AG09309 (cell line): ENCODE measurements at regions not wholly inside any gene's neighbourhood (a gene's known extent, or its start where the extent isn't known, plus 50 kb on each side); places are given as distances from the start of the nearest gene placed in this dataset.

Experiments
- DNase-seq: peaks from one replicate; pipeline ENCODE4 v3.0.0-alpha.2; 2010; ENCODE audit warnings: low read depth
- H3K4me3 ChIP-seq: 2 replicates; pipeline ENCODE4 v1.5.1; 2011; ENCODE audit warnings: mild to moderate bottlenecking, low read depth, low read length, moderate library complexity; ENCODE audit not compliant: control insufficient read depth
- TF ChIP-seq, protein P1 (sequence below): IDR thresholded peaks from 2 replicates; pipeline ENCODE4 v1.5.1; 2011; ENCODE audit warnings: mild to moderate bottlenecking, low read depth, low read length, inconsistent platforms; ENCODE audit not compliant: insufficient read depth, control insufficient read depth; ENCODE audit errors: missing control alignments

DNA sequence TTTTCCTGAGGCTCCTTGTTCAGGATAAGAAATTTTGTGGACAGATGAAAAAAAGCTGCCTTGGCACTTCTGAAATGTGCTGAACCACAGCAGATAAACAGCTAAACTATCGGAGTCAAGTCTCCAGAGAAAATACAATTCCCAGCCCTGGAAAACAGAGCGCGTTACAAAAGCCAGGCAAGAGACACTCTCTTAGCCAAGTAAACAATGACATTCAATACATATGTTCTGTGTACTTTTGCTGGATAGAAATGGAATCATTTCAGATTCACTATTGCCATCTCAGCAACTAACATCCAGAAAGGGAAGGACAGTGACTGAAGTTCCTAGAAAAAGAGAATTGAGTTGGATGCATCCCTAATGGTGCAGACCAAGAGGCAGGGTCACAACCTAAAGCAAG is 196.8 kb upstream of the NRSN1 start:
- no peak for DNase-seq
- no peak overlapping the region for H3K4me3 ChIP-seq
- TF ChIP-seq, protein P1, sequence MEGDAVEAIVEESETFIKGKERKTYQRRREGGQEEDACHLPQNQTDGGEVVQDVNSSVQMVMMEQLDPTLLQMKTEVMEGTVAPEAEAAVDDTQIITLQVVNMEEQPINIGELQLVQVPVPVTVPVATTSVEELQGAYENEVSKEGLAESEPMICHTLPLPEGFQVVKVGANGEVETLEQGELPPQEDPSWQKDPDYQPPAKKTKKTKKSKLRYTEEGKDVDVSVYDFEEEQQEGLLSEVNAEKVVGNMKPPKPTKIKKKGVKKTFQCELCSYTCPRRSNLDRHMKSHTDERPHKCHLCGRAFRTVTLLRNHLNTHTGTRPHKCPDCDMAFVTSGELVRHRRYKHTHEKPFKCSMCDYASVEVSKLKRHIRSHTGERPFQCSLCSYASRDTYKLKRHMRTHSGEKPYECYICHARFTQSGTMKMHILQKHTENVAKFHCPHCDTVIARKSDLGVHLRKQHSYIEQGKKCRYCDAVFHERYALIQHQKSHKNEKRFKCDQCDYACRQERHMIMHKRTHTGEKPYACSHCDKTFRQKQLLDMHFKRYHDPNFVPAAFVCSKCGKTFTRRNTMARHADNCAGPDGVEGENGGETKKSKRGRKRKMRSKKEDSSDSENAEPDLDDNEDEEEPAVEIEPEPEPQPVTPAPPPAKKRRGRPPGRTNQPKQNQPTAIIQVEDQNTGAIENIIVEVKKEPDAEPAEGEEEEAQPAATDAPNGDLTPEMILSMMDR: no peak

DNA sequence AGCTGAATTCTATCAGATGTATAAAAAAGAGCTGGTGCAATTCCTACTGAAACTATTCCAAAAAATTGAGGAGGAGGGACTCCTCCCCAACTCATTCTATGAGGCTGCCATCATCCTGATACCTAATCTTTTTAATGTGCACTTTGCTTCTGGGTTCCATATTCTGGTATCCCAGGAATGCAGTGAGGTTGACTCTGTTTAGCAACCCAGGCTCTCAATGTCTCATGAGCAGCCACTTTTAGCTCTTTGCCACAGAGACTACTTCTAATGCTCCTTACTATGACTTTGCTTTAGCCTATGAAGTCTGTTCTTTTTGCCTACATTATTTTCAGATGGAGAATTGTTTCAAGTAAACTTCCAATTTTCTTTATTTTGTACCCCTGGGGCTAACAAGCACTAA is 185.5 kb upstream of the NRSN1 start:
- DNase-seq: no peak
- TF ChIP-seq, protein P1: no peak

DNA sequence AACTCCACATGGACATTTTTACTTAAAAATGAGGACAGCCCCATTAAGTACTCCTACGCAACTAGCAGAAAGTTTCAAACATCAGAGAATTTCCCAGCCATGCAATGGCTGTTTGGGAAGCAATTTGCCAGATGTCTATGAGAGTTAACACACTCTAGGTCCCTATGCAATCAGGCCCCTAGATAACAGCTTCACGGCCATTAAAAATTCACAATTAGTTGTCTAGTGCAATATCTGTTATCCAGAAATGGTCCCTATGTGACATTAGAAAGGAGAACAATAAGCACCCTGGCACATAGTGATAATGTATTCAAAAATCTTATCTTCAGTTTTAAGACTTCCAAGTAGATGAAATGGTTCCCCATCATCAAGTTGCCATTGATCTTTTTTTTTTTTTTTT is 174.3 kb upstream of the NRSN1 start:
- no peak overlapping the region for H3K4me3 ChIP-seq
- TF ChIP-seq, protein P1: no peak
- DNase-seq: no peak

More for the DNA sequence above, 185.5 kb upstream of the NRSN1 start:
- no peak overlapping the region for H3K4me3 ChIP-seq

DNA sequence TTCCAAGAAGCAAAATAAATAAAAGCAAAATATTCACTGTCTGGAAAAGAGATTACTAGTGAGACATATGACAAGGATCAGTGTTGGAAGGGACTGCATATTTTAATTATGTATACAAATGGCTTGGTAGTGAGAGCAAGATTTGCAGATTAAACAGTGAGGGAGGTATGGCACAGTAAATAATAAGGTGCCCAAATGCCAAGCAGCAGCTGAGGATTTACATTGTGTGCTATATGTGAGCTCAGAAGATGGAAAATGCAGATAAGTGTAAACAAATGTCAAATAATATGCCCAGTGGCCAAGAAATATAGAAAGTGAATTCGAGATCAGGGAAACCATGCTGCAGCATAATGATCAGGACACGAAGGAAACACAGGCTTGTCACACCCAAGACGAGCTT is 173.8 kb upstream of the NRSN1 start:
- TF ChIP-seq, protein P1: no peak
- no peak for DNase-seq
- no peak overlapping the region for H3K4me3 ChIP-seq

DNA sequence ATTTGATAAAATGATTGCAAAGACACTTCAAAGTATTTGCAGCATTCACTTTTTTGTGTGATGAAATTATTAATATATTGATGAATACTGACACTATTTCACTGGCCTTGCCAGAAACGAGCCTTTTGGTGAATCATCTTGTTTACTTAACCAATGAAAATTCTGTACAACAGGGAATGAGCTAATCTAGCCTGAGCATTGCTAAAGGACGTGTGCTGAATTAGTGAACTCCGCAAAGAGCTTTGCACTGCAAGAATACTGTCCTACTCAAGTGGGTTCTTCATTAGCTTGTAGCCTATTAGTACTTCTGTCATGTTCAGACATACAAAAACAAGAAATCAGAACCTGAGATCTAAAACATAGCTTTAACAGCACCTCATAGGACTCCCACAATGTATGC is 172.0 kb upstream of the NRSN1 start:
- H3K4me3 ChIP-seq: no peak overlapping the region
- TF ChIP-seq, protein P1: no peak
- DNase-seq: no peak

DNA sequence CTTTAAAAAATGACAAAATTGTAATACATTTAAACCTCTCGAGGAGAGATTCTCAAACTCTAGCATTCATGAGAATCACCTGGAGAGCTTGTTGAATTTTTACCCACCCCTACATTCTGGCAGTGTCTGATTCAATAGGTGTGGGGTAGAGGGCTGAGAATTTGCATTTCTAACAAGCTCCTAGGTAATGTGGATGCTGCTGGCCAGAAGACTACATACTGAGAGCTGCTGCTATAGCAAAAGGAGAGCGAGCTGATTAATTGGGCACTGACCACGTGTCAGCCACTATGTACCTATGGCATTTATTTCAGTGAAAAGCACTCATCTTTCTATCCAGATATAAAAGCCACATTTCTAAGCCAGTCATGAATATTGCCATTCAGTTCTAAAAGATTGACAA is 169.0 kb upstream of the NRSN1 start:
- no peak overlapping the region for H3K4me3 ChIP-seq
- TF ChIP-seq, protein P1: no peak

DNA sequence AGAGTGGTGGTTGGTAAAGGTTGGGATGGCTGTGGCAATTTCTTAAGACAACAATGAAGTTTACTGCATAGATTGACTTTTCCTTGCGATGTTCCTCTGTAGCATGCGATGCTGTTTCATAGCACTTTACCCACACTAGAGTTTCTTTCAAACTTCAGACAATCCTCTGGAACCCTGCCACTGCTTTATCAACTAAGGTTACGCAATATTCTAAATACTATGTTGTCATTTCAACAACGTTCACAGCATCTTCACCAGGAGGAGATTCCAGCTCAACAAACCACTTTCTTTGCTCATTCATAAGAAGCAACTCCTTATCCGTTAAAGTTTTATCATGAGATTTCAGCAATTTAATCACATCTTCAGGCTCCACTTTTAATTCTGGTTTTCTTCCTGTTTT is 161.2 kb upstream of the NRSN1 start:
- TF ChIP-seq, protein P1: no peak
- H3K4me3 ChIP-seq: no peak overlapping the region
- no peak for DNase-seq

More for the DNA sequence above, 169.0 kb upstream of the NRSN1 start:
- no peak for DNase-seq
